Natural killer cell (primary cell): ENCODE measurements at regions not wholly inside any gene's neighbourhood (a gene's known extent, or its start where the extent isn't known, plus 50 kb on each side); places are given as distances from the start of the nearest gene placed in this dataset.

ENCODE experiments used
- ATAC-seq, 3 donors: fragments of 150-1000 bp in 2 of 3; fragments of 200-7000 bp in 1 of 3; cut with Tn5 transposase; 1 replicate in 1 of 3; 2 replicates in 2 of 3; pipeline ENCODE4 v1.10.0; 2021; ENCODE audit warnings: mild to moderate bottlenecking in 2 of 3, moderate library complexity in 2 of 3
- DNase-seq, 2 donors: peaks; one replicate each; pipeline versions ENCODE4 v3.0.0 to v3.0.0-alpha.2; 2013 to 2021; ENCODE audit warnings: mixed read lengths in 1 of 2
- H3K27ac ChIP-seq: one replicate; pipeline ENCODE4 v1.5.1; 2013; ENCODE audit warnings: mild to moderate bottlenecking, low read length
- H3K27me3 ChIP-seq: one replicate; pipeline ENCODE4 v1.6.1; 2013; ENCODE audit warnings: low read length; ENCODE audit not compliant: control insufficient read depth, insufficient read depth
- H3K36me3 ChIP-seq: one replicate; pipeline ENCODE4 v1.6.1; 2013; ENCODE audit warnings: low read length; ENCODE audit not compliant: control insufficient read depth, insufficient read depth
- H3K4me1 ChIP-seq: one replicate; pipeline ENCODE4 v1.6.1; 2013; ENCODE audit warnings: low read length; ENCODE audit not compliant: control insufficient read depth, insufficient read depth
- H3K4me3 ChIP-seq: one replicate; pipeline ENCODE4 v1.5.1; 2013; ENCODE audit warnings: low read length
- H3K9me3 ChIP-seq: one replicate; pipeline ENCODE4 v1.6.1; 2013; ENCODE audit warnings: low read length; ENCODE audit not compliant: control insufficient read depth, insufficient read depth
- H3K27ac Mint-ChIP-seq, 2 donors: one replicate each; pipeline ENCODE4 v1.8.0; 2022; ENCODE audit warnings: mild to moderate bottlenecking in 2 of 2, mixed read lengths in 2 of 2, moderate library complexity in 1 of 2
- H3K27me3 Mint-ChIP-seq, 2 donors: one replicate each; pipeline ENCODE4 v1.8.0; 2022; ENCODE audit warnings: low read depth in 2 of 2, mixed read lengths in 2 of 2
- H3K36me3 Mint-ChIP-seq: one replicate; pipeline ENCODE4 v1.8.0; 2022; ENCODE audit warnings: mixed read lengths
- H3K4me1 Mint-ChIP-seq, 2 donors: one replicate each; pipeline ENCODE4 v1.8.0; 2022; ENCODE audit warnings: mixed read lengths in 2 of 2
- H3K4me3 Mint-ChIP-seq: one replicate; pipeline ENCODE4 v1.8.0; 2022; ENCODE audit warnings: mild to moderate bottlenecking, moderate library complexity, mixed read lengths
- H3K9me3 Mint-ChIP-seq, 2 donors: one replicate each; pipeline ENCODE4 v1.8.0; 2022; ENCODE audit warnings: mixed read lengths in 2 of 2
- CTCF ChIP-seq: fragments of 200-600 bp; IDR thresholded peaks from one replicate; pipeline ENCODE4 v1.8.0; 2022; ENCODE audit warnings: antibody characterized with exemption
- WGBS: methylation state at CpG from one replicate; pipeline ENCODE4 v1.1.7; 2013; ENCODE audit warnings: missing lambda C conversion rate; ENCODE audit not compliant: insufficient coverage; 5-methylcytosine and 5-hydroxymethylcytosine counted together
- intact Hi-C: fragments of 100-400 bp; cut with micrococcal nuclease; formaldehyde crosslinking; loops from one replicate; pipeline ENCODE4 v1.14.2; 2022

GRCh38 chr20:51121272-51121671 is 98.4 kb upstream of the KCNG1 start:
- no peak overlapping the region for H3K4me3 ChIP-seq
- no peak overlapping the region for H3K4me3 Mint-ChIP-seq
- TF ChIP-seq CTCF: no peak
- ATAC-seq (no peak), DNase-seq (no peak)
- H3K27ac Mint-ChIP-seq: no peak overlapping the region
- WGBS: 36% methylated on average over 6 of the region's 6 CpGs
- no peaks in the 10 kb centered on the region for H3K9me3 ChIP-seq
- H3K27me3 Mint-ChIP-seq: peaks cover 10 to 51% of the 10 kb centered on the region in 2 donors
- H3K4me1 ChIP-seq: no peaks in the 10 kb centered on the region
- no peak overlapping the region for H3K27ac ChIP-seq
- no peaks in the 10 kb centered on the region for H3K36me3 ChIP-seq
- H3K9me3 Mint-ChIP-seq: no peaks in the 10 kb centered on the region
- H3K36me3 Mint-ChIP-seq: no peaks in the 10 kb centered on the region
- H3K27me3 ChIP-seq: peaks cover 5% of the 10 kb centered on the region
- intact Hi-C loops: no loop called here
- H3K4me1 Mint-ChIP-seq: no peaks in the 10 kb centered on the region

DNA sequence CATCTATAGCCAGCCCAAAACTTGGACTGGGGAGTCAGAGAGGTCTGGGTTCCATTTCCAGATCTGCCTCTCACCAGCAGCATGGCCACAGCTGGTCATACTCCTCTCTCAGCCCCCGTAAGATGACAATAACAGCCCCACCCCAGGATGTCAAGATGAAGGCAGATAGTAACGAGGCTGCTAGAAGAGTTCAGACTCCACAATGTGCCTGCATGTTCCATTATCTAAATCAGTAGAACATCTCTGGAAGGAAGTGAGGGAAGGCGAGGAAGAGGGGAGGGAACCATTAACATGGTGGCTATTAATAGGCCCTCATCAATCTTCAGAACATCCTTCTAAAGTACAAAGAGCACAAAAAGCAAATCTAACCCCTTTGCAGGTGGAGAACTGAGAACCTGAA is 98.0 kb upstream of the KCNG1 start:
- DNase-seq (no peak), ATAC-seq (no peak)
- Mint-ChIP-seq H3K27me3 (peaks cover 10 to 47% of the 10 kb centered on the region in 2 donors), H3K4me1 (no peaks in the 10 kb centered on the region), H3K9me3 (no peaks in the 10 kb centered on the region), H3K4me3 (no peak overlapping the region), H3K36me3 (no peaks in the 10 kb centered on the region), H3K27ac (no peak overlapping the region)
- no peaks in the 10 kb centered on the region for H3K4me1 ChIP-seq
- no peaks in the 10 kb centered on the region for H3K9me3 ChIP-seq
- no peaks in the 10 kb centered on the region for H3K36me3 ChIP-seq
- 42% methylated on average over 2 of the region's 3 CpGs for WGBS
- peaks cover 5% of the 10 kb centered on the region for H3K27me3 ChIP-seq
- H3K27ac ChIP-seq: no peak overlapping the region
- no peak overlapping the region for H3K4me3 ChIP-seq
- TF ChIP-seq CTCF: no peak
- intact Hi-C loops: no loop called here

GRCh38 chr20:51120438-51120837 is 97.5 kb upstream of the KCNG1 start:
- H3K27ac Mint-ChIP-seq: no peak overlapping the region
- Histone ChIP-seq H3K4me3 (no peak overlapping the region), H3K4me1 (no peaks in the 10 kb centered on the region), H3K27ac (no peak overlapping the region), H3K36me3 (no peaks in the 10 kb centered on the region), H3K27me3 (peaks cover 5% of the 10 kb centered on the region), H3K9me3 (no peaks in the 10 kb centered on the region)
- H3K27me3 Mint-ChIP-seq: peaks cover 10 to 43% of the 10 kb centered on the region in 2 donors
- DNase-seq: no peak
- H3K9me3 Mint-ChIP-seq: no peaks in the 10 kb centered on the region
- H3K4me3 Mint-ChIP-seq: no peak overlapping the region
- H3K36me3 Mint-ChIP-seq: no peaks in the 10 kb centered on the region
- no peak for ATAC-seq
- no peak for TF ChIP-seq CTCF
- no peaks in the 10 kb centered on the region for H3K4me1 Mint-ChIP-seq
- 77% methylated on average over 3 of the region's 3 CpGs for WGBS
- intact Hi-C loops: no loop called here

- no peak overlapping the region for H3K4me3 ChIP-seq
- H3K9me3 ChIP-seq: no peaks in the 10 kb centered on the region
- no peaks in the 10 kb centered on the region for H3K36me3 ChIP-seq
- H3K27ac Mint-ChIP-seq: no peak overlapping the region
- intact Hi-C loops: no loop called here
- no peak overlapping the region for H3K4me3 Mint-ChIP-seq
- no peaks in the 10 kb centered on the region for H3K9me3 Mint-ChIP-seq
- peaks cover 5% of the 10 kb centered on the region for H3K27me3 ChIP-seq
- H3K27ac ChIP-seq: no peak overlapping the region
- no peaks in the 10 kb centered on the region for H3K4me1 Mint-ChIP-seq
- ATAC-seq: no peak
- DNase-seq: no peak
- no peaks in the 10 kb centered on the region for H3K36me3 Mint-ChIP-seq
- WGBS: 87% methylated on average over 3 of the region's 3 CpGs
- TF ChIP-seq CTCF: no peak
- H3K4me1 ChIP-seq: no peaks in the 10 kb centered on the region
- H3K27me3 Mint-ChIP-seq: peaks cover 10 to 38% of the 10 kb centered on the region in 2 donors
Measured at GRCh38 chr20:51119914-51120313, 97.0 kb upstream of the KCNG1 start.
